Hepatocyte (in vitro differentiated cells): ENCODE measurements at regions not wholly inside any gene's neighbourhood (a gene's known extent, or its start where the extent isn't known, plus 50 kb on each side); places are given as distances from the start of the nearest gene placed in this dataset.

ENCODE experiments used
- CTCF ChIP-seq: fragments of 200-600 bp; sonication (generic); IDR thresholded peaks from 2 replicates; pipeline ENCODE4 v1.5.1; 2016; ENCODE audit warnings: antibody characterized with exemption, mild to moderate bottlenecking; ENCODE audit not compliant: poor library complexity
- EZH2 ChIP-seq: fragments of 200-600 bp; sonication (generic); IDR thresholded peaks from 2 replicates; pipeline ENCODE4 v1.6.1; 2016; ENCODE audit warnings: antibody characterized with exemption, mild to moderate bottlenecking, borderline replicate concordance
- EZH2phosphoT487 ChIP-seq: fragments of 200-600 bp; sonication (generic); IDR thresholded peaks from one replicate; pipeline ENCODE4 v1.6.1; 2018; ENCODE audit warnings: antibody characterized with exemption, mild to moderate bottlenecking, low read depth, moderate library complexity; ENCODE audit not compliant: unreplicated experiment, severe bottlenecking

DNA sequence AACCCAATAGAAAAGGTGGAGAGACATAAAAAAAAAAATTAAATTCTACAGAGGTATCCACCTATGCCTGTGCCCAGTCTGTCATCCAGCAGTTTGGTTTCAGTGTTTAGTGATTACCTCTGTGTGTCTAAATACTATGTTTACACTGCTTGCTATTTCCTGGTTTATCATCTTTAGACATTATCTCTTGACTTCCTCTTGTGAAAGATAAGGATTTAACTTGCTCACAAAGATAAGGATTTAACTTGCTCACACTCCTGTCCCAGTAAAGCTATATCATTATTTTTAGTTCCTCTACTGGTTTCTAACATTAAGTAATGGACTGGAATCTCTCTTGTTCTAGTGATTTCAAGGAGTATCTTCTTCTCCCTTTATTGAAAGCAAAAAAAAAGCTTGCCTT lies 53.9 kb upstream of the ZFR start:
- TF ChIP-seq EZH2, result no peak
- no peak for TF ChIP-seq CTCF
- TF ChIP-seq EZH2phosphoT487, result no peak
